Erythroblast (primary cell): ENCODE measurements at regions not wholly inside any gene's neighbourhood (a gene's known extent, or its start where the extent isn't known, plus 50 kb on each side); places are given as distances from the start of the nearest gene placed in this dataset.

Experiments used
- DNase-seq, 2 experiments: peaks; one replicate each; lab custom pipeline; 2025; lab: John Stamatoyannopoulos, UW
- GATA1 ChIP-seq: IDR thresholded peaks from 2 replicates; pipeline ENCODE4 v1.6.1; 2011; ENCODE audit warnings: low read depth, mild to moderate bottlenecking, control low read depth, low read length, moderate library complexity
- POLR2A ChIP-seq: IDR thresholded peaks from 2 replicates; pipeline ENCODE4 v1.6.1; 2011; ENCODE audit warnings: mild to moderate bottlenecking, low read length

DNA sequence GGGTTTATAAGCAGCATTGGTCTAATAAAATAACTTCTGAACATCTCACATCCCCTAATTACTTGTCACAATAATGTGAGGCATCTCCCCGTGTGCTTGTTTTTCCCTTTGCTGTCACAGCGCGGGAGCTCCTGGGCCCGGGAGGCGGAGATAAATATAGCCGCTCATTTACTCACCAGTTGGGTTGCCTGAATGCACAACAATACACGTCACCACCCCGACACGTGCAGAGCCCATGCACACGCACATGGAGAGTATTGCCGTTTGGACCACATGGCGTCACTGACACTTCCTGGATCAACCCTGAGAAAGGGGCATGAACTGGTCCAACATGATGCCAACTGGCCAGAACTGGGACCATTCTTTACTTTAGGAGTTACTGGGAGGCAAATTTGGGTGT is 76.2 kb downstream of the MRPL46 start:
- TF ChIP-seq GATA1 = no peak
- no peak for TF ChIP-seq POLR2A
- no peak for DNase-seq

GRCh38 chr15:88390164-88390901 is 76.9 kb downstream of the MRPL46 start:
- no peak for TF ChIP-seq GATA1
- TF ChIP-seq POLR2A = no peak
- no peak for DNase-seq

- TF ChIP-seq POLR2A (no peak), GATA1 (no peak)
- DNase-seq = no peak
These were observed 78.1 kb downstream of the MRPL46 start for GRCh38 chr15:88389120-88389519.

- DNase-seq = no peak
- TF ChIP-seq GATA1 = no peak
- no peak for TF ChIP-seq POLR2A
These were observed 78.5 kb downstream of the MRPL46 start for GRCh38 chr15:88388686-88389085.

DNA sequence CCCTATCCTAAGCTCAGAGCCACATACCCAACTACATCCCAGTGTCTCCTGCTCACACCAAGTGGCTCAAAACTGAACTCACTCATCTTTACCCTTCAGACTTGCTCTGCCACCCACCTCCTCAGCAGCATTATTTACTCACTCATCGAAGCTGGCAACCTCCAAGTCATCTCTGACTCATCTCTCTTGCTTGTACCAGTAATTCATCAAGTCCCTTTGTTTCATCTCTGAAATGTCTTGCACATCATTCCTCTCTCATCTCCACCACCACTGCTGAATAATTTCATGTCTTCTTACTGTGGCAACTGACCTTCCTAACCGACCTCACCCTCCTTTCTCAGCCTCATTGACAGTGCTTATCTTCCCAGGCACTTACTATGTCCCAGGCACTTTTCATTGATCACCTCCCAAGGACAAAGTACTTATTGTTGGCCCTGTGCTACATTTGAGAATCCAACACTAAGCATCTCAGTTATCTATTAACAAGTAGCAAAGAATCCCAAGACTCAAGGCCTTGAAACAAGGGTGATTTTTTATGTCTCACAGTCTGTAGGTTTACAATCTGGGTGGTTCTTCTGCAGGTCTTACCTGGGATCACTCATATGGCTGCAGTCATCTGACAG is 82.0 kb downstream of the MRPL46 start:
- no peak for DNase-seq
- no peak for TF ChIP-seq POLR2A
- TF ChIP-seq GATA1 = no peak

- DNase-seq = no peak
- TF ChIP-seq POLR2A (no peak), GATA1 (no peak)
These were observed 83.8 kb downstream of the MRPL46 start for GRCh38 chr15:88383354-88383753.

GRCh38 chr15:88382482-88382983 is 84.7 kb downstream of the MRPL46 start:
- no peak for DNase-seq
- no peak for TF ChIP-seq GATA1
- no peak for TF ChIP-seq POLR2A

GRCh38 chr15:88378188-88378637 is 89.0 kb downstream of the MRPL46 start:
- no peak for DNase-seq

DNA sequence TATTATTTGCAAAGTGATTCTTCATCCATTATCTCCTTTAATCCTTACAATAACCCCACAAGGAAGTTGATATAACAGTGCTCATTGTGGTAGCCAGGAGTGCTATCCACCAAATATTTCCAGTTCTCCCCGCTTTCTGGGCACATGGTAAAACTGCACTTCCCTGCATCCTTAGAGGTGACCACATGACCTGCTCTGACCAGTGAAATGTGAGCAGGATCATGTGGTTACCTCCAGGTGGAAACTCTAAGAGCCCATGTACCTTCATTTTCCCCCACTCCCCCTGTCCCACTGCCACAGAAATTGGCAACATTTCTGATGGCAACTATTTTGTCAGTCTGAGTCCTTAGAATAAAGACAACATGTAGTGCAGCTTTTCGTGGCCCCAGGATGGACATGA is 89.7 kb downstream of the MRPL46 start:
- no peak for DNase-seq
- TF ChIP-seq POLR2A (no peak), GATA1 (no peak)

More at GRCh38 chr15:88378188-88378637, 89.0 kb downstream of the MRPL46 start:
- TF ChIP-seq POLR2A (no peak), GATA1 (no peak)

DNA sequence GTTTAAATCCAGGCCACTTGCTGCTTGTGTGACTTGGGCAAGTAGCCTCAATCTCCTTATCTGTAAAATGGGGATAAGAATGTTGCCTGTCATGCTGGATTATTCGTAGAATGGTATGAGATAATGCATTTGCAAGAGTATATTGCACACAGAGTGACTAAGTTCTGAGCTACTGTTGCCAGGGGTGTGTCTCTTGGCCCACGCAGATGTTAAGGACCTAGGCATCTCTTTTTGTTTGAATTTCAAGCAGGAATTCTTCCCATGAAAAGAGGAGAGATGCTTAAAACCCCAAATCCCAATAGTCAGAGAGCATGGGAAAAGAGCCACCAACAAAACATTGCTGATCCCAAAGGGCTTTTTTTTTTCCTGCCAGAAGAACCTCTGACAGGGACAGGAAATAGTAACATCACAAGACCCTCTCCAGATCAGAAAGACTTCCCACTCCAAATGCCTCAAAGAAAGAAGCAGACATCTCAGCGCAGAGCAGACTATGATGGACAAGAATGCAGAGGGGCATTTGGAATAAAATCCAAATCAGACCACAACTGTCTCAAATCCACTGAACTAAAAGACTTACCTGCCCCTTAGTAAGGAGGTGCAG is 90.5 kb downstream of the MRPL46 start:
- TF ChIP-seq POLR2A (no peak), GATA1 (no peak)
- DNase-seq = no peak

GRCh38 chr15:88375234-88375927 is 91.8 kb downstream of the MRPL46 start:
- no peak for TF ChIP-seq GATA1
- TF ChIP-seq POLR2A = no peak
- no peak for DNase-seq

DNA sequence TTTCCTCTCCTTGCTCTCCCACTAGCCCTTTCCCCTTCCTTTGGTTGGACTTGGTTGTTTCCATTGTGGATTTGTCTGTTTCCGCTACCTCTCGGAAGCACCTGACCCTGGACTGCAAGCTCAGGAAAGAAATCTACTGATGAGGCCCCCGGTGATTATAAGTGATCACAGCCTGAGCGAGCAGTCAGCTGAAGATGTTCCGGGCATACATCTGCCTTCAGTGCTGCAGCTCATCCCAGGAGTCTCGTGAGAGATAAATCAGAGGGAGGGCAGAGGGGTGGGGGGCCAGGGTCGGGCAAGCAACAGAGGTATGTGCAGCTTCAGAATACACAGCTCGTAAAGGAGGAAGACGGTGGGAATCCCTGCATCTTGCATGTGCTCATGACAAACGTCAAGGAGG is 102.1 kb downstream of the MRPL46 start:
- TF ChIP-seq GATA1 = no peak
- no peak for TF ChIP-seq POLR2A
- no peak for DNase-seq

DNA sequence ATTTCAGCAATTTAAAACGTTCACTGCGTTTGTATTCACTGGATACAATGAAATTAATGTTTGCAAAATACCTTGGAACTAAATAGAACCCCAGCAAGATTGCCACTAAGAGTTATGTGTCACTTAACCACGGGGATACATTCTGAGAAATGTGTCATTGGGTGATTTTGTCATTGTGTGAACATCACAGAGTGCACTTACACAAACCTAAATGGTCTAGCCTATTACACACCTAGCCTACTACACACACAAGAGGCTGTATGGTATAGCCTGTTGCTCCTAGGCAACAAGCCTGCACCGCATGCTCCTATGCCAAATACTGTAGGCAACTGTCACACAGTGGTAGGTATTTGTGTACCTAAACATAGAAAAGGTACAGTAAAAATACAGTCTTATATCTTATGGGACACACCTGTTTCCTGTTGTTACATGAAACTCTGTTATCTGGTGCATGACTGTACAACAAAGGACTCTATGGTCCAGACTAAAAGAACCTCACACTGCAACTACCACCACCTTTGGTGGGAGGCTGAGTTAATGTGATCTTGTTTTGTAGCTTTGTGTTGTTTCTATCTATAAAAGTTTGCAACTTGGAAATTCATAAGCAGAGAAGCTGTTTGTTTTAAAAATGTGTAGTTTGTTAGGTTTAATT is 92.2 kb upstream of the NTRK3 start:
- no peak for TF ChIP-seq GATA1
- no peak for TF ChIP-seq POLR2A
- DNase-seq = no peak

DNA sequence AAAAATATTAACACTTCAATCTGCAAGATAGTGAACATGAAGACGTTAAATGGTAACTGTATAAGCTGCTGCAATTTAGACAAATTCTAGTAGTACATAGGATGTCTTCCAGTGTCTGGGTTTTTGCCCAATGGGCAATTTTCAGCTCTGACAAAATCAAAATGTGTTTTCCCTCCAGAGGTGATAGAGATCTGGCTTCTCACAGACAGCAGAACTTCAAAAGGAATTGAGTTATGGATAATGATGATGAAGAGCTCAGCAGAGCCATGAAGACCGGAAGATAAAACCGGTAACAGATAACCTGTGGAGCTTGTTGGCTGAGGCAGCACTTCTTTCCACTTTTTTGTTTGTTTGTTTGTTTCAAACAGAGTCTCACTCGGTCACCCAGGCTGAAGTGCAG is 89.4 kb upstream of the NTRK3 start:
- no peak for DNase-seq
- TF ChIP-seq POLR2A = no peak
- no peak for TF ChIP-seq GATA1
